Liver (tissue), 8 donors: ENCODE measurements at regions not wholly inside any gene's neighbourhood (a gene's known extent, or its start where the extent isn't known, plus 50 kb on each side); places are given as distances from the start of the nearest gene placed in this dataset.

Experiments used
- DNase-seq: peaks from one replicate; pipeline ENCODE4 v3.0.0-alpha.2; 2017; ENCODE audit warnings: low spot score
- H3K27ac ChIP-seq, 2 donors: one replicate each; pipeline ENCODE4 v1.7.0; 2013; ENCODE audit warnings: inconsistent platforms in 2 of 2, low read length in 2 of 2, control low read depth in 1 of 2, low read depth in 1 of 2, mild to moderate bottlenecking in 1 of 2
- H3K27me3 ChIP-seq, 4 donors: one replicate each; pipeline versions ENCODE4 v1.6.1 to v1.7.0; 2013; ENCODE audit warnings: low read length in 3 of 4, inconsistent platforms in 1 of 4, mild to moderate bottlenecking in 1 of 4, moderate library complexity in 1 of 4; ENCODE audit not compliant: control insufficient read depth in 4 of 4, insufficient read depth in 4 of 4
- H3K36me3 ChIP-seq, 4 donors: one replicate each; pipeline versions ENCODE4 v1.6.1 to v1.7.0; 2013; ENCODE audit warnings: low read length in 3 of 4, mild to moderate bottlenecking in 3 of 4, low read depth in 1 of 4, moderate library complexity in 1 of 4; ENCODE audit not compliant: control insufficient read depth in 4 of 4, insufficient read depth in 3 of 4
- H3K4me1 ChIP-seq, 4 donors: one replicate each; pipeline versions ENCODE4 v1.6.1 to v1.7.0; 2013; ENCODE audit warnings: low read length in 3 of 4, mild to moderate bottlenecking in 3 of 4, moderate library complexity in 1 of 4; ENCODE audit not compliant: control insufficient read depth in 4 of 4, insufficient read depth in 4 of 4
- H3K4me3 ChIP-seq, 3 donors: one replicate each; pipeline versions ENCODE4 v1.6.1 to v1.7.0; 2013; ENCODE audit warnings: low read length in 3 of 3, control low read depth in 1 of 3, low read depth in 1 of 3, mild to moderate bottlenecking in 1 of 3
- H3K9ac ChIP-seq, 2 donors: one replicate each; pipeline ENCODE4 v1.7.0; 2013; ENCODE audit warnings: low read length in 2 of 2, mild to moderate bottlenecking in 2 of 2, moderate library complexity in 2 of 2, control low read depth in 1 of 2, low read depth in 1 of 2
- H3K9me3 ChIP-seq, 4 donors: one replicate each; pipeline versions ENCODE4 v1.6.1 to v1.7.0; 2013; ENCODE audit warnings: low read length in 3 of 4; ENCODE audit not compliant: control insufficient read depth in 4 of 4
- ATF3 ChIP-seq: IDR thresholded peaks from 2 replicates; pipeline ENCODE4 v1.6.1; 2016; ENCODE audit warnings: antibody characterized with exemption
- FOXA1 ChIP-seq: IDR thresholded peaks from 2 replicates; pipeline ENCODE4 v1.6.1; 2016; ENCODE audit warnings: antibody characterized with exemption
- FOXA2 ChIP-seq: IDR thresholded peaks from 2 replicates; pipeline ENCODE4 v1.6.1; 2016; ENCODE audit warnings: antibody characterized with exemption
- GABPA ChIP-seq, 2 donors: IDR thresholded peaks in 1 of 2; conservative IDR thresholded peaks in 1 of 2; 2 replicates each; pipeline ENCODE4 v1.6.1; 2016; ENCODE audit warnings: antibody characterized with exemption in 2 of 2, mild to moderate bottlenecking in 1 of 2, moderate library complexity in 1 of 2
- HNF4A ChIP-seq, 2 donors: conservative IDR thresholded peaks; 2 replicates each; pipeline ENCODE4 v1.6.1; 2016; ENCODE audit warnings: antibody characterized with exemption in 2 of 2, mild to moderate bottlenecking in 2 of 2
- HNF4G ChIP-seq: IDR thresholded peaks from 2 replicates; pipeline ENCODE4 v1.6.1; 2016; ENCODE audit warnings: antibody characterized with exemption
- JUND ChIP-seq, 2 donors: IDR thresholded peaks; 2 replicates each; pipeline ENCODE4 v1.6.1; 2016; ENCODE audit warnings: antibody characterized with exemption in 2 of 2
- NR2F2 ChIP-seq: IDR thresholded peaks from 2 replicates; pipeline ENCODE4 v1.6.1; 2016; ENCODE audit warnings: antibody characterized with exemption
- RAD21 ChIP-seq, 2 donors: IDR thresholded peaks; 2 replicates each; pipeline ENCODE4 v1.6.1; 2016; ENCODE audit warnings: antibody characterized with exemption in 2 of 2, mild to moderate bottlenecking in 2 of 2
- RXRA ChIP-seq, 2 donors: IDR thresholded peaks; 2 replicates each; pipeline ENCODE4 v1.6.1; 2017 to 2018; ENCODE audit warnings: antibody characterized with exemption in 2 of 2, mild to moderate bottlenecking in 1 of 2
- TAF1 ChIP-seq: conservative IDR thresholded peaks from 2 replicates; pipeline ENCODE4 v1.6.1; 2016; ENCODE audit warnings: antibody characterized with exemption, mild to moderate bottlenecking
- ZBTB33 ChIP-seq: IDR thresholded peaks from 2 replicates; pipeline ENCODE4 v1.6.1; 2016; ENCODE audit warnings: antibody characterized with exemption
- WGBS: extraction: QIAGEN DNeasy Blood & Tissue Kit; methylation state at CpG from one replicate; pipeline ENCODE4 v1.1.7; 2013; 5-methylcytosine and 5-hydroxymethylcytosine counted together
- TF ChIP-seq, protein P1 (sequence below): IDR thresholded peaks from 2 replicates; pipeline ENCODE4 v1.6.1; 2016; ENCODE audit warnings: antibody characterized with exemption, mild to moderate bottlenecking
- TF ChIP-seq, protein P2 (sequence below): fragments of 150-350 bp; IDR thresholded peaks from 2 replicates; pipeline ENCODE4 v1.5.1; 2017; ENCODE audit warnings: improper control_type of control experiment, low read depth, low read length; ENCODE audit not compliant: missing input control
- TF ChIP-seq, protein P3 (sequence below): IDR thresholded peaks from 2 replicates; pipeline ENCODE4 v1.6.1; 2016; ENCODE audit warnings: antibody characterized with exemption
- donor health status: healthy.
- donor health status: healthy.
- donor health status: healthy.
- donor health status: healthy.
- donor health status: healthy.

DNA sequence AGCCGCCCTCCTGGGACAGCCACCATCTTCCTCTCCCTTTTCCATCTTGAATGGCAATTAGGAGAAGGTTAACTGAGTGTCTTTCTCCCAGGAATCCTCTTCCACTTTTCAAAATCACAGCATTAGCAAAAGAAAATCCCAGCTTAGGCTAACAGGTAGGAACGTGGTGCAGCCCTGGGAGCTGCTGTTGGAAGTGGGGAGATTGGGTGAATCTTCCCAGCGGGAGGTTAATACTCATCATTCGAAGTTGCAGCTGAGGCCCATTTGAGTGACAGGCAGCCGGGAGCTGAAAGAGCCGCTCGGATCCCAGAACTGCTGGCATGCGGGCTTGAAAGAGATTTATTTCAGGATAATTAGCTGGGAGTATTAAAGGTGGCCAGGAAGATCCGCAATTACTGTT lies 306.0 kb downstream of the BCL11A start:
- TF ChIP-seq HNF4G: no peak
- no peak for TF ChIP-seq GABPA (IDR thresholded peaks at IDR 0.05 in 1 of 2, conservative IDR thresholded peaks at IDR 0.05 in 1 of 2)
- TF ChIP-seq RAD21 (IDR thresholded peaks at IDR 0.05): no peak
- Histone ChIP-seq H3K27me3 (no peaks in the 10 kb centered on the region), H3K27ac (no peak overlapping the region), H3K9me3 (no peaks in the 10 kb centered on the region), H3K9ac (no peak overlapping the region), H3K4me3 (no peak overlapping the region), H3K4me1 (peaks cover 0 to 11% (median 5%) of the 10 kb centered on the region in 4 donors), H3K36me3 (no peaks in the 10 kb centered on the region)
- 88% methylated on average over 9 of the region's 9 CpGs for WGBS
- no peak for DNase-seq

- Histone ChIP-seq H3K4me3 (no peak overlapping the region), H3K9ac (no peak overlapping the region), H3K27ac (no peak overlapping the region), H3K36me3 (no peaks in the 10 kb centered on the region), H3K4me1 (peaks cover 0 to 7% (median 5%) of the 10 kb centered on the region in 4 donors), H3K9me3 (no peaks in the 10 kb centered on the region), H3K27me3 (no peaks in the 10 kb centered on the region)
- TF ChIP-seq HNF4G (no peak), NR2F2 (no peak), ZBTB33 (no peak), ATF3 (no peak), RXRA (IDR thresholded peaks at IDR 0.05) (no peak), JUND (IDR thresholded peaks at IDR 0.05) (no peak), FOXA2 (no peak), TAF1 (no peak)
- TF ChIP-seq, protein P1, sequence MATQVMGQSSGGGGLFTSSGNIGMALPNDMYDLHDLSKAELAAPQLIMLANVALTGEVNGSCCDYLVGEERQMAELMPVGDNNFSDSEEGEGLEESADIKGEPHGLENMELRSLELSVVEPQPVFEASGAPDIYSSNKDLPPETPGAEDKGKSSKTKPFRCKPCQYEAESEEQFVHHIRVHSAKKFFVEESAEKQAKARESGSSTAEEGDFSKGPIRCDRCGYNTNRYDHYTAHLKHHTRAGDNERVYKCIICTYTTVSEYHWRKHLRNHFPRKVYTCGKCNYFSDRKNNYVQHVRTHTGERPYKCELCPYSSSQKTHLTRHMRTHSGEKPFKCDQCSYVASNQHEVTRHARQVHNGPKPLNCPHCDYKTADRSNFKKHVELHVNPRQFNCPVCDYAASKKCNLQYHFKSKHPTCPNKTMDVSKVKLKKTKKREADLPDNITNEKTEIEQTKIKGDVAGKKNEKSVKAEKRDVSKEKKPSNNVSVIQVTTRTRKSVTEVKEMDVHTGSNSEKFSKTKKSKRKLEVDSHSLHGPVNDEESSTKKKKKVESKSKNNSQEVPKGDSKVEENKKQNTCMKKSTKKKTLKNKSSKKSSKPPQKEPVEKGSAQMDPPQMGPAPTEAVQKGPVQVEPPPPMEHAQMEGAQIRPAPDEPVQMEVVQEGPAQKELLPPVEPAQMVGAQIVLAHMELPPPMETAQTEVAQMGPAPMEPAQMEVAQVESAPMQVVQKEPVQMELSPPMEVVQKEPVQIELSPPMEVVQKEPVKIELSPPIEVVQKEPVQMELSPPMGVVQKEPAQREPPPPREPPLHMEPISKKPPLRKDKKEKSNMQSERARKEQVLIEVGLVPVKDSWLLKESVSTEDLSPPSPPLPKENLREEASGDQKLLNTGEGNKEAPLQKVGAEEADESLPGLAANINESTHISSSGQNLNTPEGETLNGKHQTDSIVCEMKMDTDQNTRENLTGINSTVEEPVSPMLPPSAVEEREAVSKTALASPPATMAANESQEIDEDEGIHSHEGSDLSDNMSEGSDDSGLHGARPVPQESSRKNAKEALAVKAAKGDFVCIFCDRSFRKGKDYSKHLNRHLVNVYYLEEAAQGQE: no peak
- DNase-seq: no peak
- WGBS: 97% methylated on average over 2 of the region's 2 CpGs
Measured at GRCh38 chr2:60246583-60246982, 306.9 kb downstream of the BCL11A start.

- Histone ChIP-seq H3K9ac (no peak overlapping the region), H3K36me3 (no peaks in the 10 kb centered on the region), H3K27me3 (no peaks in the 10 kb centered on the region), H3K27ac (no peak overlapping the region), H3K9me3 (peaks cover 1 to 8% (median 2%) of the 10 kb centered on the region in 4 donors), H3K4me3 (no peak overlapping the region), H3K4me1 (no peaks in the 10 kb centered on the region)
- no peak for DNase-seq
- WGBS: 85% methylated on average over 6 of the region's 6 CpGs
- TF ChIP-seq, protein P2, sequence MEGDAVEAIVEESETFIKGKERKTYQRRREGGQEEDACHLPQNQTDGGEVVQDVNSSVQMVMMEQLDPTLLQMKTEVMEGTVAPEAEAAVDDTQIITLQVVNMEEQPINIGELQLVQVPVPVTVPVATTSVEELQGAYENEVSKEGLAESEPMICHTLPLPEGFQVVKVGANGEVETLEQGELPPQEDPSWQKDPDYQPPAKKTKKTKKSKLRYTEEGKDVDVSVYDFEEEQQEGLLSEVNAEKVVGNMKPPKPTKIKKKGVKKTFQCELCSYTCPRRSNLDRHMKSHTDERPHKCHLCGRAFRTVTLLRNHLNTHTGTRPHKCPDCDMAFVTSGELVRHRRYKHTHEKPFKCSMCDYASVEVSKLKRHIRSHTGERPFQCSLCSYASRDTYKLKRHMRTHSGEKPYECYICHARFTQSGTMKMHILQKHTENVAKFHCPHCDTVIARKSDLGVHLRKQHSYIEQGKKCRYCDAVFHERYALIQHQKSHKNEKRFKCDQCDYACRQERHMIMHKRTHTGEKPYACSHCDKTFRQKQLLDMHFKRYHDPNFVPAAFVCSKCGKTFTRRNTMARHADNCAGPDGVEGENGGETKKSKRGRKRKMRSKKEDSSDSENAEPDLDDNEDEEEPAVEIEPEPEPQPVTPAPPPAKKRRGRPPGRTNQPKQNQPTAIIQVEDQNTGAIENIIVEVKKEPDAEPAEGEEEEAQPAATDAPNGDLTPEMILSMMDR: no peak
- TF ChIP-seq FOXA2: no peak
- TF ChIP-seq, protein P1: no peak
- TF ChIP-seq GABPA (IDR thresholded peaks at IDR 0.05 in 1 of 2, conservative IDR thresholded peaks at IDR 0.05 in 1 of 2): no peak
- TF ChIP-seq, protein P3, sequence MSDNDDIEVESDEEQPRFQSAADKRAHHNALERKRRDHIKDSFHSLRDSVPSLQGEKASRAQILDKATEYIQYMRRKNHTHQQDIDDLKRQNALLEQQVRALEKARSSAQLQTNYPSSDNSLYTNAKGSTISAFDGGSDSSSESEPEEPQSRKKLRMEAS: no peak
- no peak for TF ChIP-seq FOXA1
- TF ChIP-seq HNF4A (conservative IDR thresholded peaks at IDR 0.05): no peak
- no peak for TF ChIP-seq TAF1
- no peak for TF ChIP-seq RXRA (IDR thresholded peaks at IDR 0.05)
- TF ChIP-seq RAD21 (IDR thresholded peaks at IDR 0.05): no peak
Measured at GRCh38 chr2:60234274-60234986, 319.0 kb downstream of the BCL11A start.
